Non-pigmented ciliary epithelial cell (primary cell): ENCODE measurements at regions not wholly inside any gene's neighbourhood (a gene's known extent, or its start where the extent isn't known, plus 50 kb on each side); places are given as distances from the start of the nearest gene placed in this dataset.
"Not testable (repeated sequence)": the region's sequence is repeated elsewhere in the genome, so short reads cannot be mapped to it uniquely, and the experiment has no call there.

Experiments
- DNase-seq: peaks from one replicate; pipeline ENCODE4 v3.0.0-alpha.2; 2010; ENCODE audit warnings: low read depth

- DNase-seq: no peak
These were observed 922.0 kb upstream of the SORCS1 start for GRCh38 chr10:108086502-108086901.

GRCh38 chr10:108082596-108082995, 918.1 kb upstream of the SORCS1 start:
- no peak for DNase-seq

GRCh38 chr10:108078263-108078662, 913.8 kb upstream of the SORCS1 start:
- DNase-seq: no peak

DNA sequence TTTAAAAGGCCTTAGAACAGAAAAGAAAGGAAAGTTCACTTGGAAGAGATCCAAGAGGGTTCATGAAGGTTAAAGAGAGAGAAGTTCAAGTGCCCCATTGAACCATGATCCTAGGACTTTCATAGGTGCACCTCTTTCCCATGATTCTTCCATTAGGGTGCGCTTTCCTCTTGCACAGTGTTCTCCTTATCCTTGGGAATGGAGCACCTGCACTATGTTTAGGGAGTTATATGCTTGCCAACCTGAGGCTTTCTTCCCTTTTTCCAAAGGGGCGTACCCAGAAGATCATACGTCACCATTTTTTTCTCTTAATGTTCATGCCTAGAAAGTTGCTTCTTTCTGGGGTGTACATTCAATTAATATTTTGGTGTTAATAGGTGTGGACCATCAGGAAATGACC, 908.0 kb upstream of the SORCS1 start:
- no peak for DNase-seq

DNA sequence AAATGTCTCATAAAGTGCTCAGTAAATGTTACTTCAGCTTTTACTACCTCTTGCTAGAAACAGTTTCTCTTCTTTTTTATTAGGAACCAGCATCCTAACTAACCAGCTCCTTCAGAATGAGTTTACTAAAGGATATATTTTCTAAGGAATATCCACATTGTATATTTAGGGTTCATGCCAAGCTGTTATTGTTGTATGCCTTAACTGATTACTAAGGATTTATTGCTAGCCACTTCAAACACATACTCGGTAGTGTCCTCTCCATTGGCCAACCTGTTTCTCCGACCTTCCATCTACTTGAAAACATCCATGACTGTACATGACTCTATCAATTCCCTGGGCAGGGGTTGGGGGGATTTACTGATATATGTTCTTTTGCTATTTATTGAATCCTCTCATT, 906.3 kb upstream of the SORCS1 start:
- no peak for DNase-seq

GRCh38 chr10:108069096-108069495, 904.6 kb upstream of the SORCS1 start:
- DNase-seq: no peak

DNA sequence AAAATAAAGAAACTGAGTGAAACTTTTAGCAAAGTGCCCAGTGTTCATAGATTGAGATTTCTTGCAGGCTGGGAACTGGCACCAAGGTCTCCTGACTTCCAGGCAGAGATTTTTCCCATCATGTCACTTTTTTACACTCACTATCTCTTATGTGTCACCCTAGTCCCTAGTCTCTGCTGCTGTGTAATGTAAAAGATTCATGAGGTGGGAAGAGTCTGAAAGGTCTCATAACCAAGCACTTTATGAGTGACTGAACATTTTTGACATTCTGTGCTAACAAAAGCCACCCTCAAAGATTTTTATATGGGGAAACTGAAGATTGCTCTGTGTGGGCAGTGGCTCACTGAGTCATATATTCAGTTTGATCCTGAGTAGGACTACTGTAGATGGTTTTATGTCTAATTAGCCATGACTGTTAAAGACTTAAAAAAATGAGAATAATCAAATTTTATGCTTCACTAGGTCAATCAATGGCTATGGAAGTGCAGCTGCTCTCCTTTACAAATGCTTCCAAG, 900.3 kb upstream of the SORCS1 start:
- no peak for DNase-seq

DNA sequence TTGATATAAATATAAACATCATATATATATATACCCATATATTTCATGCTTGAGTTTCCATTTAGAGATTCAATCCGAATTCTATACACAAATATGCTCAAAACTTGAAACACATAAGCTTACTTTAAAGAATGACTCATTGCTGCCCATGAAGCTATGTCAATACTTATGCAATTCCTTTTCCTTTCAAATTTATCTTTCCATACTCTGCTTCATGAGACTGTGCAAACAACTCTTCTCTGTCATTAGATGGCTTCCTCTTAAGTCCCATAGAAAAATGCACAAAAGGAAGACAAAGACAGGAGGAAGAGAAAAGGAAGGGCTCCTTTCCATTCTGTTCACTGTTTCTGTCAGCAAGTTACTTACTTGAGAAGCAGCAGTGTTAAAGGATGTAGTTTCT, 895.7 kb upstream of the SORCS1 start:
- no peak for DNase-seq

DNA sequence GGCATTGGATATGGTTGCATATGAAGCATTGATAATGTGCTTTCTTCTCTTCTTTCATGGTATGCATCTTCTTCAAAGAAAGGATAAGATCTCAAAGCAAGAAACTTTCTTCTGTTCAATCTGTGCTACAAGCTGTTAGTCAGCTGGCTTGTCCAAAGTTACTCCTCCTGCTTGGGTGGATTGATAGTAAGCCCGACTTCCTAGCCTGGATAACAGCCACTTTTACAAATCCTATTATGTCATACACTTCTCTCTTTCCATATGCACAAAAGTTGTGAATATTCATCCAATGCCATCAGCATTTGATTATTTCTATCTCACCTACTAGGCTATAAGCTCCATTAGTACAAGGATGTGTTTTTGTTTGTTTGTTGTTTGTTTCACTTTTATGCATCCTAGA, 891.0 kb upstream of the SORCS1 start:
- no peak for DNase-seq

DNA sequence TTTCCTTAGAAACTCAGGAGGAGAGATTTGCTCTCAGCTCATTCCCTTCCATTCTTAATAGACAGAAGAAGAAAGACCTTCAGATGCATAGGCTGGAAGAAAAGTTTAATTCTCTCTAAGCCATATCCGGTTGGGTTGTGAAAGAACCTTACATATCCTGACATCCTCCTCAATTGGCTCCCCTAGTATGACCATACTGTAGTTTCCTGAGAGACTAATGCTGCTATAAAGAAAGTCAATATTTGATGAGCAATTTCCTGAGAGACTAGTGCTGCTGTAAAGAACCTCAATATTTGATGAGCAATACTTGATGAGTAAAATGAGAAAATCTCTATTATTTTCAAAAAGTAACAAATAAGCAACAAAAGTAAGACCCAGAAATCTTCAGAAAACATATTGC, 888.5 kb upstream of the SORCS1 start:
- no peak for DNase-seq

- no peak for DNase-seq
These were observed 886.7 kb upstream of the SORCS1 start for GRCh38 chr10:108051218-108051617.

DNA sequence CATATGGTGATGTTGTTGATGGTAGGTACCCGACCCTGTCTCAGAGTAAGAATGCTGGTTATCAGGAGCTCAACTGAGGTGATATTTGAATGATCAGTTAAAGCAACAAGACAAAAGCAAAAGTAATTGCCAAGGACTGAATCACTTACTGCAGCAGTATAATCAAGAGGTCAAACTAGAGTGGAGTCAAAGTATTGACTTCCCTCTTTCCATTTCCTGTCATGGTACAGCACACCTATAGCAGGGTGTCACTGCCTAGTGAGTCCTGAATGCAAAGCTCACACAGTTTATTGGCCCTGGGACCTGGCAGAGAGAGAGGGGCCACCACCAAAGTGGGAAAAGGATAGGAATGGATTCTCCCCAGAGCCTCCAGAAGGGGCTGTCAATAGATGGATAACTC, 886.1 kb upstream of the SORCS1 start:
- DNase-seq: no peak

DNA sequence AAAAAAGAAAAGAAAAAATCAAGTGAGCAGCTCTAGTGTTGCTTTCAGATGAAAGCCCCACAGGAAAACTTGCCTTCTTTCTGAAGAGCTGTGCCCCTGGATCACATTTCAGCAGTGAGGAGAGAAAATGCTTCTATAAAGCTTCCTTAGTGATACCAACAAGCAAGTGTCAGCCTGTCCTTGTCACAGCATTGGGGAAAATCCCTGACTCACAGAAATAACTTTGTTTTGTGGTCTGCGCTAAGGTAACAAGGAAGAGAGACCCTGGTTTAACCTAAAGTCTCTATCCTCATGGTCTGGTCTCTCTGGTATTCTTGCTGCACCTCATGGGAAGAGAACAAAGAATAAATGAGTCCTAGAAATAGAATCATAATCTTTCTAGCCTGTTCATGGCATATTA, 885.2 kb upstream of the SORCS1 start:
- DNase-seq: no peak

GRCh38 chr10:108048898-108049297, 884.4 kb upstream of the SORCS1 start:
- DNase-seq: no peak

DNA sequence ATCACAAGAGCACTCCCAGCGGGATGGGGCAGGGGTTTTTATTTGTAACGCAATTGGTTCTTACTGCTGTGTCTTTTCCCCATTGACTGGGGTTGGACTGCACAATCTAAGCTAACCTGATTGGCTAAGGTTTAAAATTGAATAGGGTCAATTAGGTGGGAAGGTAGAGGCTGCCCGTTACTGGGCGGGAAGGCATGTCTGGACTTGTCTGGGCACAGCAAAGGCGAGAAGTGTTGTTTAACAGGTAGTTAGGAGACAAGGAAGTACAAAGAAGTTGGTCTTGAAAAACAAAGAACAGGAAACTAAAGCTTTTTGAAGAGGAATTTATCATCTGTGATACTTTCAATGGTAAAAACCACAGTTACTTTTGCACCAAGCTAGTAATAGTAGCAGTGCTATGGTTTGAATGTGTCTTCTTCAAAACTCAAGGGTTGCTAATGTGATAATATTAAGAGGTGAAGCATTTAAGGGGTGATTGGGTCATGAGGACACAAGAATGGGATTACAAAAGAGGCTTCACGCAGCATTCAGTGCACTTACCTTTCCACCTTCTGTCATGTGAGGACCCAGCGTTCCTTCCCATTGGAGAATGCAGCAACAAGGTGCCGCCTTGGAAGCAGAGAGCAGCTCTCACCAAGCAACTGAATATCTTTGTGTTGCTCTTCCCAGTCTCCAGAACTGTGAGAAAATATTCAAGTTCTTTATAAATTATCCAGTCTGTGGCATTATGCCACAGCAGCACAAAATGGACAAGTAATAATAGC, 875.5 kb upstream of the SORCS1 start:
- no peak for DNase-seq

DNA sequence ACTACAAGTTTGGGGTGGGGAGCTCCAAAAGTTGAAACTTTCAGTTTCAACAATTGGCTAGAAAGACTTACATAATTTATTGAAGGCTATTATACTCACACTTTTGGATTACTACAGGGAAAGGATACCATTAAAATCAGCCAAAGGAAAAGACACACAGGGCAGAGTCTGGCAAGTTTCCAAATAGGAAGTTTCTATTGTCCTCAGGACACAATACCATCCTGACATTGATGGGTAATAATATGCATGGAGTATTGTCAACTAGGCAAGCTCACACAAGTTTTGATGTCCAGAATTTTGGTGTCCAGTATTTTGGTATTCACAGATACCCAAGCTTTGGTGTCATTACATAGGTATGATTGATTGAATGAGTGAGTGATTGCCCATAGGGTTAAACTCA, 872.6 kb upstream of the SORCS1 start:
- DNase-seq: no peak

DNA sequence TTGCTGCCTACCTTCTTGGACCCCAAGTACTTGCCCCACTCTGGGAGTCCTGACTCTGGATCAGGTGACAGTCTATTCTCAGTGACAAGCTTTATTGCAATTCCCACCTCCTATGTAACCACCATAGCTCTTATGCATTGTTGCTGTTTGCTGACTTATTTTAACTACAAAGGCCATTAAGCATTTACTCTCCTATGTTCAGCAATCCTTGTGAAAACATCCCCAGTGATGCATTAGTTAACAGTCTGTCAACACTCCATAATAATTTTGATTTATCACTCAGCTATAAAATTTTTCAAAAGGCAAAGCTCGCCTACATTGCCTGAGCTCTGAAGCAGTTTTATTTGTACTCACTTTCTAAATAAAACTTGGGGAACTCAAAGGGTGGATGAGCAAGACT, 871.8 kb upstream of the SORCS1 start:
- DNase-seq: no peak

DNA sequence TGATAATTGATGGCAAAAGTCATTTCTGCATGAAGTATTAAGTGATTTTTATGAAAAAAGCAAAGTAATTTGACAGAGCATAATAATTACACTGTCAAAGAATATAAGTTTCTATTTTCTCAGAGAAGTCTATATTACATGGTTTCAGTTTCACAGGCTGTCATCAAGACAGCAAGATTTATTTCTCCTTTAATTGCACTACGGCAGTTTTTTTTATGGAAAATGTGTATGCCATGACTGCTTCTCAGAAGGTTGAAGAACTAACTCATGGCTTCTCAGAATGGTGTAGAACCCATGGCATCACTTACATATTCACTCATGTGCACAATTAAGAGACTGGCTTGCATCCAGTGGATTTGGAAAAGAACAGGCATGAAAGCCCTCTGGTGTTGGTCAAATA, 870.3 kb upstream of the SORCS1 start:
- no peak for DNase-seq

DNA sequence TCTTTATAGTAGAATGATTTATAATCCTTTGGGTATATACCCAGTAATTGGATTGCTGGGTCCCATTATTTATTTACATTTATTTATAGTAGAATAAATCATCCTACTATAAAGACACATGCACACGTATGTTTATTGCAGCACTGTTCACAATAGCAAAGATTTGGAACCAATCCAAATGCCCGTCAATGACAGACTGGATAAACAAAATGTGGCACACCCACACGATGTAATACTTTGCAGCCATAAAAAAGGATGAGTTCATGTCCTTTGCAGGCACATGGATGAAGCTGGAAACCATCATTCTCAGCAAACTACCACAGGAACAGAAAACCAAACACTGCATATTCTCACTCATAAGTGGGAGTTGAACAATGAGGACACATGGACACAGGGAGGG, 869.0 kb upstream of the SORCS1 start:
- DNase-seq: not testable (repeated sequence)

DNA sequence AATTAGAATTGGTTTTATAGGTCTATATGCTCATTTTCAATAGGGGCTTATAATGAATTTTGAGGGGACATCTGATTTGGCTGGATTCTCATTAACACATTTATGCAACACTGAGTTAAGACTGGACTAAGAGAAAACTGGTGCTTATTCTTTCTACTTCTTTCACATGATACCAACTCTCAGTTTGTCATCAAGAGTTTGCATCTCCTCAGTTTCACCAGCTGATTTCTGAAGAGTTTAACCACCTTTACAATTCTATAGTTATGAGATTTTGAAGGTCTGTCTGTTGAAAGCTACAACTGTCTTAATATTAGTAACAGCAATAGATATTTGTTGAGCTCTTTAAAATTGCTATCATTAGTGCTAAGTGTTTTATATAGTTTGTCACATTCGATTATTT, 867.0 kb upstream of the SORCS1 start:
- DNase-seq: no peak

DNA sequence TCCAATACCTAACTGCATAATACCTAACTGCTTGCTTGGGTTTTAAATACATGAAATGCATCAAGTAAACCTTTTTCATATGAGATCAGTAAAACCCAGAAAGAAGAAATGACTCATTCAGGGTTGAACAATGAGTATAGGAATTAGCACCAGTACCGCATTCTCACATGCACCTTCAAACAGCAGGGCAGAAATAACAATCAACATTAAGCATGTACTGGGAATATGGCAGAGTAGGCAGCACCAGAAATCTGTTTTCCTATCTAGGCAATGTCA, 850.3 kb upstream of the SORCS1 start:
- no peak for DNase-seq

- no peak for DNase-seq
These were observed 849.8 kb upstream of the SORCS1 start for GRCh38 chr10:108014145-108014901.

- no peak for DNase-seq
These were observed 841.1 kb upstream of the SORCS1 start for GRCh38 chr10:108005627-108006026.

DNA sequence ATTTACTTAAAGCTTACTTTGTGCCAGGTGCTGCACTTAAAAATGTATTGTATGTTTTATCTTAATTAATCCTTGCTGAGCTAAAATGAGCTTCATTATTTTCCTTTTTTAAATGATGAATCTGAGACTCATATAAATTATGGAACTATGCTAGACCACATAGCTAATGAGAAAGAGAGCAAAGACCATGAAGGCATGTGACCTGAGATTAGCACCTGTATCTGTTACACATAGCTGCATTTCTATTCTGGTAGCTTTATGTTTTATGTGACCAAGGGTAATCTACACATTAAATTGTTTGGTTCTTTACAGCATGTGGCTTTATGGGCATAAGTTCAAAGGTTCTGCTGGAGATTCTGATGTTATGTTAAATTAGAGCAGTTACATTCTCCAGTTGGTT, 839.1 kb upstream of the SORCS1 start:
- DNase-seq: no peak
